HK-2 (cell line): ENCODE measurements at regions not wholly inside any gene's neighbourhood (a gene's known extent, or its start where the extent isn't known, plus 50 kb on each side); places are given as distances from the start of the nearest gene placed in this dataset.
"Not testable (repeated sequence)": the region's sequence is repeated elsewhere in the genome, so short reads cannot be mapped to it uniquely, and the experiment has no call there.

Experiments
- DNase-seq: peaks from one replicate; pipeline ENCODE4 v3.0.0-alpha.2; 2018; ENCODE audit not compliant: unreplicated experiment

DNA sequence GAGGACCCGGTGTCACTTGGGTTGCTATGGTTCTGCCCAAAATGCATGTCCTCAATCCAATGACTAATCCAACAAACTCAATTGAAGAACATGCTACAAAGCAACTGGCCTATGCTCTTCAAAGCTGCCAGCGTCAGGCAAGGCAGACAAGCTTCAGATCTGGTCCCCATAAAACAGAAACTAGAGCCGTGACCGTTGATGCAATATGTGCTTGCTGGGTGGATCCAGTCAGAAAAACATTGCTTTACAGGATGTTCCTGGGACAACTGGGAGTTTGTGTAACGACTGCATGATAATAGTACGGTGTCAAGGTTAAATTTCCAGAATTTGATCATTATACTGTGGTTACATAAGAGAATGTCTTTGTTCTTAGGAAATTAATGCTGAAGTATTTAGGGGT is 120.7 kb upstream of the CTBP2 start:
- no peak for DNase-seq

DNA sequence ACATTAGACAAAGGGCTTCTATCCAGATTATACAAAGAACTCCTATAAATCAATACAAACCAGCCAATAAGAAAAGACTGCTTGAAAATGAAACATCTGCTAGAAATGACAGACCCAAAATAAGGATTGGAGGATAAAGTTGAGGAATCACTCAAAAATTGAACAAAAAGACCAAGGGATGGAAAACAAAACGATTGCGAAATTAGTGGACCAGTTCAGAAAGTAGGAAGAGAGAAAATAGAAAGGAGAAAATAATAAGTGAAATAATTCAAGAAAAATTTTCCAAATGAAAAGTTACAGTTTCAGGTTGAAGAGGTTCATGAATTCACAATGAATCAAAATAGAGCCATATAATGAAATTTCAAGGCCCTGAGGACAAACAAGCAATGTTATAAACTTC is 115.8 kb upstream of the CTBP2 start:
- no peak for DNase-seq

GRCh38 chr10:125274961-125275360 is 114.6 kb upstream of the CTBP2 start:
- DNase-seq = no peak

GRCh38 chr10:125273023-125273422 is 112.7 kb upstream of the CTBP2 start:
- DNase-seq = no peak

DNA sequence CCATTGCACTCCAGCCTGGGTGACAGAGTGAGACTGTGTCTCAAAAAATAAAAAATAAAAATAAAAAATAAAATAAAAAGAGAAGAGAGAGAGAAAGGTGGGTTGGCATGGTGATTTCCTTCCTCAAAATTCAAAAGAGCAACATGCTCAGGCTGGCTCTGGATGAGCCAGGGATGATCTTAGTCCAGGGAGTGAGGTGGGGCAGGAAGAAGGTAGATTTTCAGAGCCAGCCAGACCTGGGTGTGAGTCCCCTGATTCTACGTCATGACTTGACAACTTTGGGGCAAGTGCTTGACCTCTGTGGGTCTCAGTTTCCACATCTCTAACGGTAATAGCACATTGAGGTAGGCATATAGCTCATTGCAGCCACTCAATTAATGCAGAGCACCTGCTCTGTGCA is 109.4 kb upstream of the CTBP2 start:
- no peak for DNase-seq

DNA sequence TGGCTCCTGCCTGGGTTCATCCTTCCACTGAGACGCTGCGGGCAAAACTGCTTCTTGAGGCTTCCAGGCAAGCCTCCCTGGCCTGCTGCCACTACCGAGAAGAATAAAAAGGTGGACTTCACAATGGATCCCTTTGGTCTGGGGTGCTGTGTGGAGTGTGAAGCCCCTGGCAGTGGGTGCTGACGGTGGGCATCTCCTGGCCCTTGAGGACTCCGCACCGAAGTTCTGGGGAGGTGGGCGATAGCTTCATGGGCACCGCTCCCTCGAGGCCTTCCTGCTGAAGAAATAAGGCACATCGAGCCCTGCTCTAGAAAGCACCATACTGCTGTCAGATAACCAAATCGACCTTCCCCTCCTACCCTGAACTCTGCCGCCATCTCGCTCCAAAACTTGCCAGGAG is 106.6 kb upstream of the CTBP2 start:
- no peak for DNase-seq

DNA sequence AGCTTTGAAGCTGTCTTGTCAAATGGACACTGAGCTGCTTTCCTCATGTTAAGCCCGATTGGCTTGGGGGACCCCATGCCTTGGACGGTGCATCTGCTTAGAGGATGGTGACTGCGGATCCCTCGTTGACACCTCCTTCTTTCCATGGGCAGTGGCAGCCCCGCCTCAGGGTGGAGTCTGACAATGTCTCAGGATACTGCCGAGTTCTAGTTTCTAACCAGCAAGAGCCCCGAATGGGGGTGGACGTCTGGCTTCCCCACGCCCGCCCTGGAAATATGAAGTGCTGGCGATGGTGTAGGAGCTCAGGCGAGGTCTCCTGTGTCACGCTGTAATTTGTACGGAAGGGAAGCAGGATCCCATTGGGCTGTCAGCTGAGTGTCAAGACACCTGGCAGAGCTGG is 106.2 kb upstream of the CTBP2 start:
- DNase-seq = no peak

- no peak for DNase-seq
Observed at GRCh38 chr10:125265579-125265955, 105.2 kb upstream of the CTBP2 start.

DNA sequence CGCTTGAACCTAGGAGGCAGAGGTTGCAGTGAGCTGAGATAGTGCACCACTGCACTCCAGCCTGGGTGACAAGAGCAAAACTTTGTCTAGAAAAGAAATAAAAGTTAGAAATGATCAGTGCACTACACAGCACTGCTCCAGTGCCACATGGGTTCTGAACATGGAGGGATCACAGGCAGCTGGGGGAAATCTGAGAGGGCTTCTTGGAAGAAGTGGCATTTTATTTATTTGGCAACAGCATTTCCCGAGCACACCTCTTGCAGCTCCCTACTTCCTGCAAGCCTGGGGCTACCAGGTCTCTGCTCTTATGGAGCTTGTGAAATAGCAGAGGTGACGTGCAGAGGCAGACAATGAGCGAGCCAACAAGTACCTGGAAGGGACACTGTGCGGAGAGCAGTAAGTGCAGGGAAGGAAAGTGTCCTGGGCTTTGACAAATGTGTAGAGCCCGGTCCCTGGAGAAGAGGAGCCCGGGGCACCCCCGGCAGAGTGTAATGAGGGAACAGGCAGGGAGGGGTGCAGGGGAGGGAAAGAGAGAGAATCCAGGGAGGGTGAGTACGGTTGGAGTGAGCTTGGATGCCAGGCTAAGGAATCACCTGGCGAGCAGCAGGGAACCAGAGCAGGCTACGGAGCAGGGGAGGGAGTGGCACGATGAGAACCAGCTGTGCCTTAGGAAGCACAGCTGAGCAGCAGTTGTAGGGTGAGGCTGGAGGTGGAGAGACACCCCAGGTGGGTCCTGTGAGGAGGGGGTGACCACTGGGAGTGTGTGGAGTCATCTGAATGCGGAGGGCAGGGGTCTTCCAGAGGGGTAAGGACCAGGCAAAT is 104.6 kb upstream of the CTBP2 start:
- DNase-seq = no peak

GRCh38 chr10:125264091-125264490 is 103.7 kb upstream of the CTBP2 start:
- peak; percentile 14 for DNase-seq

DNA sequence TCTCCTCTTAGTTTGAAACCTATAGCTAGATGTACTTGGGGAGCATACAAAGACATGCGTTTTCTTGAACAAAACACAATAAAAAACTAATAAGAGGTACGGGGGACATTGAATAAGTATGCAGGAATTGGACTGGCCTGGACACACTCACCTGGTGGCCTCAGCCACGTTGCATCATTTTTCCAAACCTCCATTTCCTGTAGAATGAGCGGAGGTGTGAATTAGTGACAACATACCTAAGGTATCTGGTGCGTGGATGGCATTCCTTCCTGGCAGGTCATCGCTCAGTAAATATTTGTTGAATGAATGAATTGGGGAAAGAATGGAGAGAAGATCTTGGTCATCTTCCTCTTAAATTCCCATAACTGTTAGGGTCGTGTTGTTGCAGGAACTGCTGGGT is 103.2 kb upstream of the CTBP2 start:
- peak; percentile 61 for DNase-seq

GRCh38 chr10:125262920-125263319 is 102.6 kb upstream of the CTBP2 start:
- no peak for DNase-seq

DNA sequence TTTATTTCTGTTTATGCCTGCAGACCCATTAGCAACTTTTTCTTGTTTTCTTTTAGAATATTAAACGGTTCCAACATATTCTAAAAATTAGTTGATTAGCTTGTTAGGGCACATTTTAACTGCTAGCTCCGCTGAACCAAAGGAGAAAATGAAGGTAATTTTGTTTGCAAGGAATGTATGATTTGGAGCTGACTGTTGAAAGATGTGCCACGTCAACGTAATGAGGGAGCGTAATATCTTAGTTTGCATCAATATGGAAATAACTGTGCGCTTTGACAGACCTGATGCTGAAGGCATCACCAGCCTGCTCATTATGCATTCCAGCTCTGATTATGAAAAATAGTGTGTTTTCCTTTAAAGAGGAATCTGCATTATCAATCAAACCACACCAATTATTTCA is 102.0 kb upstream of the CTBP2 start:
- DNase-seq = no peak

GRCh38 chr10:125261491-125262186 is 101.3 kb upstream of the CTBP2 start:
- no peak for DNase-seq

DNA sequence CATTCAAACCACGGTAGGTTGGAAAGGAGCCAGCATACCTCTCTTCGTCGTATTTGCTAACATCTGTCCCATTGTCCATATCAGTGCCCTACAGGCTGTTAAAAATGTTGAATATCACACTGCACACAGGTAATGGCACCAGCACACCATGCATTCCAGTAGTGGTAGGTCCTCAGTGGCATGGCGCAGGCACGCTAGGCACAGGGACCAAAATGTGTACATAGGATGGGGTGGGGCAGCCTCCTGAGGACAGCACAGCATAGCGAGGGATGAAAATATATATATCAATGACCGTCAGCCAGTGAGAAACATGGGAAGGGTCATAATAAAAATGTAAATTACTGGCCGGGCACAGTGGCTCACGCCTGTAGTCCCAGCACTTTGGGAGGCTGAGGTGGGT is 99.9 kb upstream of the CTBP2 start:
- no peak for DNase-seq

- no peak for DNase-seq
Observed at GRCh38 chr10:125259651-125260050, 99.3 kb upstream of the CTBP2 start.

GRCh38 chr10:125258676-125259075 is 98.3 kb upstream of the CTBP2 start:
- no peak for DNase-seq

- no peak for DNase-seq
Observed at GRCh38 chr10:125257521-125258108, 97.3 kb upstream of the CTBP2 start.

DNA sequence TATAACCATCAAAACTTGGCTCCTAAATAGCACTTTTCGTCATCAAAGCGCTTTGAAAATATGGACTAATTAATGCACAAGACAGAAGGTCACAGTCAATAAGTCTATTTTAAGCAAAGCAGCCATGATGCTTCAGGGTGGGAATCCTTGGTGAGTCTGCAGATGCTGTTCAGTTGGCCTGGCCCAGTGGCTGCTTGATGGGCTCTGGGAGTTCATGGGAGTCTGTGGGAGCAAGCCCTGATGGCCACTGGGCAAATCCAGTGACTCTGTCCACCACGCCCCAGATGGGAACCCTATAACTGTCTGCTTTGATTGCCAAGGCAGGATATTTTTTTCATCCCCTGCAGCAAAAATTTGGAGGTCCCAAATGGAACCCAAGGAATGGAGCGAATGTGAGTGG is 95.7 kb upstream of the CTBP2 start:
- DNase-seq = no peak

GRCh38 chr10:125252937-125253336 is 92.6 kb upstream of the CTBP2 start:
- DNase-seq = no peak

- not testable (repeated sequence) for DNase-seq
Observed at GRCh38 chr10:125250834-125251233, 90.5 kb upstream of the CTBP2 start.

- no peak for DNase-seq
Observed at GRCh38 chr10:125249948-125250347, 89.6 kb upstream of the CTBP2 start.

DNA sequence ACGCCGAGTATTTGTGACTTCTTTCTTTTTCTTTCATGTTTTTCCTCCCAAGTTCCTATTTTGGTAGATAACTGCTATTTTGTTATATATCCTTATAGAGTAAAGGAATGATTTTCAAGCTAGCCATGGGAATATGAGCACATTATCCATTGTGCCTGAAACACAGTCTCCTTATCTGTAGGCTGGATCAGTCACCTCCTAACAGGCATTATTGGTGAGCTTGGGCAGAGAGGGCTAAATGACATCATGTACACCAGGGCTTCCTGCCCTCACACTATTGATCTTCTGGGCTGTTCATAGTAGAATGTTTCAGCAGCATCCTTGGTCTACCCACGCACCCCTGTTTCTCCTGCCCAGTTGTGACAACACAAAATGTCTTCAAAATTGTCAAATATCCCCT is 88.1 kb upstream of the CTBP2 start:
- DNase-seq = no peak
